ENCODE measurements at regions not wholly inside any gene's neighbourhood (a gene's known extent, or its start where the extent isn't known, plus 50 kb on each side); places are given as distances from the start of the nearest gene placed in this dataset.

DNA sequence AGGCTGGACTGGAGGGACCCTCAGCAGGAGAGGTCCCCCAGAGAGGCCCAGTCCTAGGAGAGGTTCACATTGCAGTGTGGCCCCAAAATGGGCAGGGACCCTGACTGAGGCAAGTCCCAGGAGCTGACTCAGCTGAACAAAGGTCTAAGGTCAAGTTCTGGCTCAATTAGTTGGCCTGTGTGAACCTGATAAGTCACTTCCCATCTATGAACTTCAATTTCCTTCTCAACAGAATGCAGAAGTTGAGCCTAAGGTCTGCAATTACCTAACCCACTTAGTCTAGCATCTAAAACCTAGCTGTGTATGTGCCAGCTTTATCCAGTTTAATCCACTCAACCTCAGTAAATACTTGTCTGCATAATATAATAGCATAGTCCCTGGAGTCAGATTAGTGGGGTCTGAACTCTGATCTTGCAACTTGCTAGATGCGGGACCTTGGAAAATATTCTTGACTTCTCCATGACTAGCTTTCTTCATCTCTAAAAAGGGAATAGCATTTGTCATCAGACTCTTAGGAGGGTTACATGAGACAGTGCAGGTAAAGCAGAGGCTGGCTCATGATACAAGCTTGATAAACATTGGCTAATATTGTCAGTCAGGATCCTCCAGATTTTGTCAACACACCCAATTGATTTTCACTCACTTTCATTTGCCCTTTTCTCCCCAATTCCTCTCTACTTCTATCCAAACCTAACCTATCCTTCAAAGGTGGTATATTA, 465.5 kb downstream of the INSC start:
- Histone ChIP-seq H3K4me2 (ENCODE audit: low read length) (no peak overlapping the region), H4K20me1 (ENCODE audit: insufficient read depth) (no peaks in the 10 kb centered on the region), H3K9me2 (ENCODE audit: insufficient read depth) (no peaks in the 10 kb centered on the region), H3K9me3 (ENCODE audit: control insufficient read depth in 1 of 2, insufficient read depth in 1 of 2, low read depth in 1 of 2, low read length in 2 of 2) (no peaks in the 10 kb centered on the region), H3K27me3 (ENCODE audit: insufficient read depth, low read length) (peaks cover 8% of the 10 kb centered on the region; the same call in 1 of the 2 replicates), H3K4me3 (replicated peaks in 1 of 2; ENCODE audit: low read depth in 1 of 2, low read length in 2 of 2) (no peak overlapping the region), H3K79me2 (ENCODE audit: insufficient read depth, low read length) (no peaks in the 10 kb centered on the region), H3K9ac (ENCODE audit: low read length) (no peak overlapping the region), H3K36me3 (ENCODE audit: control insufficient read depth in 1 of 2, insufficient read depth in 2 of 2, low read length in 2 of 2) (no peaks in the 10 kb centered on the region), H2AFZ (ENCODE audit: low read depth, low read length, poor library complexity, severe bottlenecking) (no peak overlapping the region), H3K4me1 (ENCODE audit: control insufficient read depth in 1 of 2, insufficient read depth in 2 of 2, low read length in 2 of 2) (no peaks in the 10 kb centered on the region), H3K27ac (ENCODE audit: low read depth, low read length) (no peak overlapping the region)
- TF ChIP-seq, protein P1, sequence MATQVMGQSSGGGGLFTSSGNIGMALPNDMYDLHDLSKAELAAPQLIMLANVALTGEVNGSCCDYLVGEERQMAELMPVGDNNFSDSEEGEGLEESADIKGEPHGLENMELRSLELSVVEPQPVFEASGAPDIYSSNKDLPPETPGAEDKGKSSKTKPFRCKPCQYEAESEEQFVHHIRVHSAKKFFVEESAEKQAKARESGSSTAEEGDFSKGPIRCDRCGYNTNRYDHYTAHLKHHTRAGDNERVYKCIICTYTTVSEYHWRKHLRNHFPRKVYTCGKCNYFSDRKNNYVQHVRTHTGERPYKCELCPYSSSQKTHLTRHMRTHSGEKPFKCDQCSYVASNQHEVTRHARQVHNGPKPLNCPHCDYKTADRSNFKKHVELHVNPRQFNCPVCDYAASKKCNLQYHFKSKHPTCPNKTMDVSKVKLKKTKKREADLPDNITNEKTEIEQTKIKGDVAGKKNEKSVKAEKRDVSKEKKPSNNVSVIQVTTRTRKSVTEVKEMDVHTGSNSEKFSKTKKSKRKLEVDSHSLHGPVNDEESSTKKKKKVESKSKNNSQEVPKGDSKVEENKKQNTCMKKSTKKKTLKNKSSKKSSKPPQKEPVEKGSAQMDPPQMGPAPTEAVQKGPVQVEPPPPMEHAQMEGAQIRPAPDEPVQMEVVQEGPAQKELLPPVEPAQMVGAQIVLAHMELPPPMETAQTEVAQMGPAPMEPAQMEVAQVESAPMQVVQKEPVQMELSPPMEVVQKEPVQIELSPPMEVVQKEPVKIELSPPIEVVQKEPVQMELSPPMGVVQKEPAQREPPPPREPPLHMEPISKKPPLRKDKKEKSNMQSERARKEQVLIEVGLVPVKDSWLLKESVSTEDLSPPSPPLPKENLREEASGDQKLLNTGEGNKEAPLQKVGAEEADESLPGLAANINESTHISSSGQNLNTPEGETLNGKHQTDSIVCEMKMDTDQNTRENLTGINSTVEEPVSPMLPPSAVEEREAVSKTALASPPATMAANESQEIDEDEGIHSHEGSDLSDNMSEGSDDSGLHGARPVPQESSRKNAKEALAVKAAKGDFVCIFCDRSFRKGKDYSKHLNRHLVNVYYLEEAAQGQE (IDR thresholded peaks at IDR 0.05; ENCODE audit: low read depth): no peak
- TF ChIP-seq TCF7L2 (IDR thresholded peaks at IDR 0.05; ENCODE audit: borderline replicate concordance, extremely low read depth, insufficient read depth, insufficient read length) (no peak), CEBPB (IDR thresholded peaks at IDR 0.05; ENCODE audit: low read depth) (no peak), JUND (IDR thresholded peaks at IDR 0.05) (no peak), EZH2phosphoT487 (IDR thresholded peaks at IDR 0.05; ENCODE audit: borderline replicate concordance) (no peak), ZFX (IDR thresholded peaks at IDR 0.05) (no peak), POLR2AphosphoS5 (IDR thresholded peaks at IDR 0.05; ENCODE audit: low read depth, low read length) (no peak), SIN3A (IDR thresholded peaks at IDR 0.05; ENCODE audit: low read depth) (no peak), EZH2 (IDR thresholded peaks at IDR 0.05) (no peak), EGR1 (IDR thresholded peaks at IDR 0.05; ENCODE audit: low read depth) (no peak)
- TF ChIP-seq, protein P2, sequence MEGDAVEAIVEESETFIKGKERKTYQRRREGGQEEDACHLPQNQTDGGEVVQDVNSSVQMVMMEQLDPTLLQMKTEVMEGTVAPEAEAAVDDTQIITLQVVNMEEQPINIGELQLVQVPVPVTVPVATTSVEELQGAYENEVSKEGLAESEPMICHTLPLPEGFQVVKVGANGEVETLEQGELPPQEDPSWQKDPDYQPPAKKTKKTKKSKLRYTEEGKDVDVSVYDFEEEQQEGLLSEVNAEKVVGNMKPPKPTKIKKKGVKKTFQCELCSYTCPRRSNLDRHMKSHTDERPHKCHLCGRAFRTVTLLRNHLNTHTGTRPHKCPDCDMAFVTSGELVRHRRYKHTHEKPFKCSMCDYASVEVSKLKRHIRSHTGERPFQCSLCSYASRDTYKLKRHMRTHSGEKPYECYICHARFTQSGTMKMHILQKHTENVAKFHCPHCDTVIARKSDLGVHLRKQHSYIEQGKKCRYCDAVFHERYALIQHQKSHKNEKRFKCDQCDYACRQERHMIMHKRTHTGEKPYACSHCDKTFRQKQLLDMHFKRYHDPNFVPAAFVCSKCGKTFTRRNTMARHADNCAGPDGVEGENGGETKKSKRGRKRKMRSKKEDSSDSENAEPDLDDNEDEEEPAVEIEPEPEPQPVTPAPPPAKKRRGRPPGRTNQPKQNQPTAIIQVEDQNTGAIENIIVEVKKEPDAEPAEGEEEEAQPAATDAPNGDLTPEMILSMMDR (IDR thresholded peaks at IDR 0.05 in 2 of 3, conservative IDR thresholded peaks at IDR 0.05 in 1 of 3; ENCODE audit: borderline replicate concordance in 1 of 3, insufficient read depth in 1 of 3, low read depth in 2 of 3, low read length in 2 of 3): no peak
- TF ChIP-seq, protein P3, sequence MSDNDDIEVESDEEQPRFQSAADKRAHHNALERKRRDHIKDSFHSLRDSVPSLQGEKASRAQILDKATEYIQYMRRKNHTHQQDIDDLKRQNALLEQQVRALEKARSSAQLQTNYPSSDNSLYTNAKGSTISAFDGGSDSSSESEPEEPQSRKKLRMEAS (IDR thresholded peaks at IDR 0.05): no peak
- ChIA-PET CTCF (no interaction called here), POLR2A (no interaction called here), RAD21 (ENCODE audit: low non-redundant PET in 1 of 2, low total read pairs in 2 of 2, uncharacterized antibody in 2 of 2, unreplicated experiment in 2 of 2) (no interaction called here)
- no peak for ATAC-seq
- intact Hi-C loops (cut with micrococcal nuclease): no loop called here
- no peak for DNase-seq (ENCODE audit: low read depth, low spot score)
- no TSS peak for BruUV-seq (replicated peaks)

Data from HCT116 (cell line).